HAP-1 (cell line): ENCODE measurements at regions not wholly inside any gene's neighbourhood (a gene's known extent, or its start where the extent isn't known, plus 50 kb on each side); places are given as distances from the start of the nearest gene placed in this dataset.

Experiments used
- DNase-seq, 2 experiments: peaks; one replicate each; pipeline ENCODE4 v3.0.0-alpha.2; 2016 to 2020; ENCODE audit warnings: low spot score in 2 of 2
- H3K27me3 ChIP-seq: fragments of 250-450 bp; sonication (Bioruptor Pico); 2 replicates; pipeline ENCODE4 v1.5.1; 2020; ENCODE audit warnings: low read depth, mild to moderate bottlenecking, moderate library complexity
- H3K36me3 ChIP-seq: fragments of 250-450 bp; sonication (Bioruptor Pico); replicated peaks from 2 replicates; pipeline ENCODE4 v1.5.1; 2020; ENCODE audit warnings: mild to moderate bottlenecking
- H3K4me1 ChIP-seq: fragments of 250-450 bp; sonication (Bioruptor Pico); 2 replicates; pipeline ENCODE4 v1.5.1; 2020; ENCODE audit warnings: mild to moderate bottlenecking
- H3K4me3 ChIP-seq: fragments of 250-450 bp; sonication (Bioruptor Pico); 2 replicates; pipeline ENCODE4 v1.5.1; 2020; ENCODE audit warnings: mild to moderate bottlenecking, moderate library complexity
- H3K9me3 ChIP-seq: fragments of 250-450 bp; sonication (Bioruptor Pico); 2 replicates; pipeline ENCODE4 v1.5.1; 2020; ENCODE audit warnings: mild to moderate bottlenecking, moderate library complexity
- in situ Hi-C: fragments of 300-500 bp; cut with MboI; formaldehyde crosslinking; loops from 3 replicates; pipeline ENCODE4 v1.14.3; 2020; ENCODE audit warnings: low sequenced_read_pairs, inconsistent platforms, mixed read lengths

DNA sequence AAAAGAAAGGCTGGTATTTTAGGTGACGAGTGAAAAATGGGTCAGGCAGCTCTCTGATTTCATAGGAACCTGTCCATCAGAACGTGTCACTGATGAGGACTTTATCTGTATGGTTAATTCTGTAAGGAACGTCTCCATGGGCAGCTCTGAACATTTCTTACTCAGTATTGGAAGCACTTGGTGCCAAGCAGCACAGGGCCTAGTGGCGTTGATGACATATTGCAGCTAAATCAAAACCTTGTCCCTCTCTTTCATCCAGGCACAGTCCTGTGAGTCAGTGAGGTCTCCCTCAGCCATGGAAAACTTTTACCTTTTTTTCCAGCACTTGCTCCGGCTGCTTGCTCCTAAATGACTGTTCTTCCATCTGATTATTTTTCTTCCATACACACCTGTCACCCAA lies 301.9 kb downstream of the DHX15 start:
- DNase-seq = no peak
- Histone ChIP-seq H3K27me3 (0 out of 2 replicates have a peak, but pooled peaks cover 5% of the 10 kb centered on the region), H3K4me3 (no peak overlapping the region), H3K4me1 (no peaks in the 10 kb centered on the region), H3K9me3 (no peaks in the 10 kb centered on the region), H3K36me3 (no peaks in the 10 kb centered on the region)
- in situ Hi-C loops = no loop called here

DNA sequence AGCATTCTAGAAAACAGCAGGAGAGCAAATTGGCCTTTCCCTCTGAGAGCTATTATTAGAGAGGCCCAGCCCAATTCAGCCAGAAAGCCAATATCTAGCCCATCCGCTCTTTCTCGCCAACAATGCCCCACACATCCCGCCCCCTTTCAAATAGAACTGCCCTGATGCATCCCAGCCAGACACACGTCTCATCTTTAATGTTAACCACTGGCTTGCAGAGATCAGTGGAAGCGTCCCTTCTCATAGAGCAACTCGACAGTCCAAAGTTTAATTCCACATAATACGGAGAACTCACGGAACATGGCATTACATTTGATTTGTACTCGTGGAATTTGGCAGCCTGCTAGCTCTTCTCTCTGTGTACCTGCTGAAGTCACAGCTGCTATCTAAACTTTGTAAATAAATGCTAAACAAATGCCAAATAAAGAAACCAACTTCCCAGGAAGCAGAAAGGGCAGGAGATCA lies 304.4 kb downstream of the DHX15 start:
- no peak overlapping the region for H3K4me3 ChIP-seq
- in situ Hi-C loops = no loop called here
- 0 out of 2 replicates have a peak, but pooled peaks cover 5% of the 10 kb centered on the region for H3K27me3 ChIP-seq
- H3K4me1 ChIP-seq = no peaks in the 10 kb centered on the region
- no peaks in the 10 kb centered on the region for H3K9me3 ChIP-seq
- H3K36me3 ChIP-seq = no peaks in the 10 kb centered on the region
- no peak for DNase-seq

DNA sequence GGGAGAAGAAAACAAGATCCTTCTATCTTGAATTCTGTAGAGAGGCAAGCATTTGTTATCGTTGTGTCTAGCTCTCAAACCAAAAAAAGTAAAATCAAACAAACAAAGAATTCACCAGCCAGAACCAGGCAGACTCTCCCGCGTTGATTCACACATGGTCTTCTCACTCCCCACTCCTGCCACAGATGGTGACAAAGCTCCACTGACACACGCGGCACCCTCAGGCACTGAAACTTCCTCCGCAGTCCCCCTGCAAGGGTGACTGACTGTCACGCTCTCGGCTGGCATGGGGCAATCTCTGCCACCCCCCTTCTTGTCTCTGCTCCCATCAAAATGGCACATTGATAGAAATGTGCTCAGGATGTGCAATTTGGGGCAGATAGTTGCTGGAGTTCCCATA lies 304.9 kb downstream of the DHX15 start:
- H3K27me3 ChIP-seq = 0 out of 2 replicates have a peak, but pooled peaks cover 5% of the 10 kb centered on the region
- H3K9me3 ChIP-seq = no peaks in the 10 kb centered on the region
- H3K4me3 ChIP-seq = no peak overlapping the region
- DNase-seq = no peak
- no peaks in the 10 kb centered on the region for H3K36me3 ChIP-seq
- in situ Hi-C loops = no loop called here
- H3K4me1 ChIP-seq = no peaks in the 10 kb centered on the region

DNA sequence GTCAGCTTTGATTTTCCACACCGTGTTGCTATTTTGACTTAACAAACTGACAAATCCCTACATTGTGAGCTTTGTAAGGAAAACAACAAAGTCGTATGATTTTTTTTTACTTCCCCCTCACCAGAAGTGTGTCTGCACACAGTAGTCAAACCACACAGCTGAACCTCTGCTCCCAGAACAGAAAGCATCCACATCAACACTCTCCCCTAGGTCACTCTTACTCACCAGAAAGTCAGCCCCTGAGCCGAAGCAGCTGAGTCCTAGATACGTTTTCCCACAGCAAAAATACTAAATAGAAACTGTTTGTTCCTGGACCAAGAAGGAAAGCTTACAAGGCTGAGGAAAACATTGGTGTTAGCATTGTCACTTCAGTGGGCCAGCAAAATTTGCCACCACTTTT lies 305.7 kb downstream of the DHX15 start:
- in situ Hi-C loops = no loop called here
- Histone ChIP-seq H3K27me3 (0 out of 2 replicates have a peak, but pooled peaks cover 5% of the 10 kb centered on the region), H3K36me3 (no peaks in the 10 kb centered on the region), H3K4me1 (no peaks in the 10 kb centered on the region), H3K4me3 (no peak overlapping the region), H3K9me3 (no peaks in the 10 kb centered on the region)
- DNase-seq = no peak

DNA sequence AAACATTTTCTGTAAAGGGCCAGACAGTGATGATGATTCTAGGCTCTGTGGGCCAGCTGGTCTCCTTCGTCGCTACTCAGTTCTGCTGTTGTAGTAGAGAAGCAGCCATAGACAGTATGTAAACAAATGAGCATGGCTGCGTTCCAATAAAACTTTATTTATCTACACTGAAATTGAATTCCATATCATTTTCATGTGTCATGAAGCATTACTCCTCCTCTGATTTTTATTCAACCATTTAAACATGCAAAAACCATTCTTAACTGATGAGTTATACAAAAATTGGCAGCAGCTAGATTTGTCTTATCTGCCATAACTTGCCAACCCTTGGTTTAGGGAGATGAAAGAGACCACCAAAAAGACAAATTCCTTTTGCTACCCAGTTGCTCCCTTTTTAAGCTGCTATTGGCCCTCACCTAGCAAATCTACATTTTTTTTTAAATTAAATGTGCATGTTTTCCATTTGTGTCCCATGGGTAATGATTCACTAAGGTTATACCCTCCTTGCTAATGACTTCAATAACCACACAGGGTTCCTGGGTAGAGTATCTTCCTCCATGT lies 309.9 kb downstream of the DHX15 start:
- DNase-seq = no peak
- in situ Hi-C loops = no loop called here
- Histone ChIP-seq H3K4me1 (no peaks in the 10 kb centered on the region), H3K9me3 (no peaks in the 10 kb centered on the region), H3K36me3 (no peaks in the 10 kb centered on the region), H3K27me3 (peaks cover 3% of the 10 kb centered on the region; the same call in 1 of the 2 replicates), H3K4me3 (no peak overlapping the region)

DNA sequence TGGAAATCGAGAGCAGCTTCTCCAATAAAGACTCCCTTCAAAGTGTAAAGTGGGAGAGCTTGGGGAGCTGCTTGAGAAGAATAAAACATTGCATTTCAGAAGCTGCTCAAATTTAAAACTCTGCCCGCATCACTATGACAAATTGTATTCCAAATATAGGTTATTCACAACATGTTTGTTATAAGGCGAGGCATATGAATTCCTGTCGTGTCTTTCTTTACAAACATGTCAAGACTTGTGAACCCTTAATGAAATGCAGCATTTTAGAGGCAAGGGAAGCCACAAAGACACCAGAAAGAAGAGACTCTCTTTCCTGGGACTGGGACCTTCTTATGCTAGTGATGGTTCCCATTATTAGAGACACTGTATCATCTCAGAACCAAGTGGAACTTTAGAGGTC lies 311.2 kb downstream of the DHX15 start:
- no peaks in the 10 kb centered on the region for H3K36me3 ChIP-seq
- peaks cover under 1% of the 10 kb centered on the region; the same call in 1 of the 2 replicates for H3K27me3 ChIP-seq
- no peak overlapping the region for H3K4me3 ChIP-seq
- no peaks in the 10 kb centered on the region for H3K4me1 ChIP-seq
- DNase-seq = no peak
- in situ Hi-C loops = no loop called here
- H3K9me3 ChIP-seq = no peaks in the 10 kb centered on the region

DNA sequence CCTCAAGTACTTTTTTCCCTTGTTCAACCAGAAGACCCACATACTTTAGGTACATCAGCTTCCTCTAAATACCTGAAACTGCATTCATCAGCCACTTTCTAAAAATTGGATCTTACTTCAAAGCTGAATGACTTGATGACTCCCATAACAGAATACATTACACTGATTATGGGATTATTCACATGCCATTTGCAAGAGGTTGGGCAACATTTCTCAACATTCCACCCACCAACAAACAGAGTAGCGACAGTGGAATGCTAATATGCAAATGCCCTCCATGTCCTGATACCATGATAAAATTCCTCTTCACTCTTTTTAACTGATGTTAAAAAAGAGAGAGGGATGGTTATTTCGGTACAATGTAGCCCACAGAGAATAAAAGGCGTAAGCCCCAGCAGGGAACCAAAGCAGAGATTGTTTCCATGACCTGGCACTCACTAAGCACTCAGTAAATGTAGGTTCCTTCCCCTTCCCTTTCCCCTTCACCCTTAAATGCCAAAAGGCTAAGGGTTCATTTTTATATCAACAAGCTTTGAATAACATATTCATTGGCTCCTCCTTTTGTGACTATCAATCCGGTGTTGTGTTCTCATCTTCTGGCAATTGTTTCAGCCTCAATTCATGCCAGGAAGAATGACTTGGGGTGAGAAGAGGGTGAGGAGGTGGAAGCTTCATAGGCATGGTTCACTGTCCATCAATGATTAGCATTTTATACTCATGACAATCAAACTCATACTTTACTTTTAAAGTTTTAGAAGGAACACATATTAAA lies 317.2 kb downstream of the DHX15 start:
- no peaks in the 10 kb centered on the region for H3K4me1 ChIP-seq
- no peaks in the 10 kb centered on the region for H3K9me3 ChIP-seq
- no peaks in the 10 kb centered on the region for H3K36me3 ChIP-seq
- DNase-seq = no peak
- H3K27me3 ChIP-seq = peaks cover 2% of the 10 kb centered on the region; the same call in 1 of the 2 replicates
- no peak overlapping the region for H3K4me3 ChIP-seq
- in situ Hi-C loops = no loop called here

DNA sequence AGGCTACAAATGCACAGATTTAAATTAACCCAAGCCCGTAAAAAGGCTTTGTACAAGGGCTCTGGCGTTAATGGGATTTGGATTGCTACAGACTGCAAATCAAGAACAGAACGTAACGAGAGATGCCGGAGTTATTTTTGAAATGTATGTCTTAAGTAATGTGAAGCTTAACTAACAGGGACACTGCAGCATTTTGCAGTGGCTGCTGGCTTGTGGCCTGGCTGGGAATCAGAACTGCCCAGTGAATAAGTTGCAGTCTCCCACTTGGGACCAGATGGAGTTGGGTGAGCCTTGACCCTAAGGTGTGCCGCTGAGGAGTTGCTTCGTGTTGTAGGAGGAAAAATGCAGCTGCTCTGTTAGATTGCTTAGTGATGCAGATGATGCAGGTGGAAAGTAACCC lies 318.4 kb downstream of the DHX15 start:
- in situ Hi-C loops = no loop called here
- no peak overlapping the region for H3K4me3 ChIP-seq
- H3K36me3 ChIP-seq = no peaks in the 10 kb centered on the region
- DNase-seq = no peak
- peaks cover 2% of the 10 kb centered on the region for H3K27me3 ChIP-seq
- H3K4me1 ChIP-seq = no peaks in the 10 kb centered on the region
- H3K9me3 ChIP-seq = no peaks in the 10 kb centered on the region

DNA sequence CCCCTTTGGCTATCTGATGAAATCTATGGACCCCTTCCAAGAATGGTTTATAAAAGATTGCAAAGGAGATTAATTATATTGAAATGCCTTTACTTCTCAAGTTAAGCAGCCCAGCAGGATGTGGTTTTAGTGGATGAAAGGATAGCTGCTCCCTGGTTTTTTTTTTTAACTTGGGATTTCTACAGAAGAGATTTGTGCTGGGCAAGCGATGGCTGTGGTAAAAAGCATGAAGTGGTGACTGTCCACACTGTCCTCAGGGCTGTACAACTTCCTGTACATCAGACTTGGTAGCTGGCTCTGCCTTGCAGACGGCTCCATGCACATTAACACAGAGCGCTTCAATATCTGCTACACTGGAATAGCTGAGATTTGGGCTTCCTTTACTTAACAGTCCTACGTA lies 321.7 kb downstream of the DHX15 start:
- Histone ChIP-seq H3K27me3 (peaks cover 8% of the 10 kb centered on the region), H3K36me3 (no peaks in the 10 kb centered on the region), H3K4me3 (no peak overlapping the region), H3K4me1 (no peaks in the 10 kb centered on the region), H3K9me3 (no peaks in the 10 kb centered on the region)
- in situ Hi-C loops = no loop called here
- no peak for DNase-seq

DNA sequence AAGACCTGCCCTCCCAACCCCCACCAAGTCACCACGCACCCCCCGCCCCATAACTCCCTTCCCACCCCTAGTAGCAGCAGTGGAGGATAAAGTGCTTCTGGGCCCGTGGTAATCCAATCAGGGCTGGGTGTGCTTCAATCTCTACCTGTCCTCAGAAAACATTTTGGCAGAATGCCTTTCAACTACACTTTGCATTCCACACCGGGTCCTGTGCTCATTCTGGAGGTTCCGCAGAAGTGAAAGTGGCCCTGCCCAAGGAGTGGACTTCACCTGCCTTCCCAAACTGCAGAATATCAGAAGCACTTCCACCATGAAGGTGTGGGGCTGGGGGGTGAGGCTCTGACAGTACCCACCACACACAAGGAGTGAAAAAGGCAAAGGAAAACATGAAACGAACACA lies 322.3 kb downstream of the DHX15 start:
- no peak for DNase-seq
- H3K36me3 ChIP-seq = no peaks in the 10 kb centered on the region
- in situ Hi-C loops = no loop called here
- no peaks in the 10 kb centered on the region for H3K9me3 ChIP-seq
- no peaks in the 10 kb centered on the region for H3K4me1 ChIP-seq
- H3K27me3 ChIP-seq = peaks cover 8% of the 10 kb centered on the region
- no peak overlapping the region for H3K4me3 ChIP-seq

DNA sequence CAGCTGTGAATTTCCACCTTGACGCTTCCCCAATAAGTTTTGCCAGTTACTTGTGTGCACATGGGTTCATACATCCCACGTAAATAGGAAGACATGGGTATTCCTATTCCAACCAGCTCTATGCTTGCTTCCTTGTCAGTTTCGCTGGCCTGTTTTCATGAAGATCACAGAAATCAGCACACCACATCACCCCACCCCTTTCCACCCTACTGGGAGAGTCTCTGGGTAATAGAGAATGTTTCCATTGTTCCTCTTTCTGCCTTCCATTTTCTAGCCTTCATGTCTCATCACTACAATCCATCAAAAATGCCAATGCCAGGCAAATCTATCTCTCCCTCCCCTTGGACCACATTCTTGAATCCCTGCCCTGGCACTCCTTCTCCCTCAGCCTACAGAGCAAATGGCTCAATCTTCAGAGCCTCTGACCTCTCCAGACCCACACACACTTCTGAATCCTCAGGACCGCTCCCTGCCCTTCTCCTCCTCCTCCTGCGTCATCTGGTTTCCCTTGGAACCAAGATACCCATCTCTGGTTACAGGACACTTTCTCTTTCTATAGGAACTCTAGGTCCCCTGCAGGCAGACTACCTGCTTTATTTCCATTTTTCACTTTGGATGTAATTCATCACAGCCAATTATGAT lies 323.3 kb downstream of the DHX15 start:
- peaks cover 8% of the 10 kb centered on the region for H3K27me3 ChIP-seq

DNA sequence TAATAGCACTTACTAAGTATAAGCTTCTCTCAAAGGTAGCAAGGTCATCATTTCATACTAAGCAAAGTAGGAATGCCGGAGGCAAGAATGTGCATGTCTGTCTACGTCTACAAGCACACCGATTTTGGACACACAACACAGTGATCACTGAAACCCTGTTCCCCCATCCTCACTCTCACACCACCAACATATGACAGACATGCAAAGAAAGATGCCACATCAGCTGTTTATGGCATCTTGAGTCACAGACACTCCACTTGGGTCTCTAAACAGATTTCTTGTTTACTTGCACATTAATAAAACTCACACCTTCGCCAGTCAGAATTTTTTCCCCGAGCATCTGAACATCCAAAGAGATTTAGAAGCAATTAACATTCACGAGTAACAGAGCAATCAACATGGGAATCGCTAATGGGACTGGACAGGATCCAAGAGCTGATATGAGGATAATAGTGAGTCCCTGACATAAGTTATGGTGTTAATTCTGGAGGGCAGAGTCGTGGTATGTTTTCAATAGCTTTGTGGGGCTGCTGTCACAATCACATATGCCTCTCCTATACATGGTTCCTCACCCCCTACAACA lies 324.1 kb downstream of the DHX15 start:
- DNase-seq = no peak
- H3K4me1 ChIP-seq = no peaks in the 10 kb centered on the region
- in situ Hi-C loops = no loop called here
- H3K4me3 ChIP-seq = no peak overlapping the region
- H3K27me3 ChIP-seq = peaks cover 8% of the 10 kb centered on the region
- H3K36me3 ChIP-seq = no peaks in the 10 kb centered on the region
- H3K9me3 ChIP-seq = no peaks in the 10 kb centered on the region

More for the DNA sequence above, 323.3 kb downstream of the DHX15 start:
- no peaks in the 10 kb centered on the region for H3K36me3 ChIP-seq
- DNase-seq = no peak
- H3K4me1 ChIP-seq = no peaks in the 10 kb centered on the region
- H3K9me3 ChIP-seq = no peaks in the 10 kb centered on the region
- in situ Hi-C loops = no loop called here
- no peak overlapping the region for H3K4me3 ChIP-seq

DNA sequence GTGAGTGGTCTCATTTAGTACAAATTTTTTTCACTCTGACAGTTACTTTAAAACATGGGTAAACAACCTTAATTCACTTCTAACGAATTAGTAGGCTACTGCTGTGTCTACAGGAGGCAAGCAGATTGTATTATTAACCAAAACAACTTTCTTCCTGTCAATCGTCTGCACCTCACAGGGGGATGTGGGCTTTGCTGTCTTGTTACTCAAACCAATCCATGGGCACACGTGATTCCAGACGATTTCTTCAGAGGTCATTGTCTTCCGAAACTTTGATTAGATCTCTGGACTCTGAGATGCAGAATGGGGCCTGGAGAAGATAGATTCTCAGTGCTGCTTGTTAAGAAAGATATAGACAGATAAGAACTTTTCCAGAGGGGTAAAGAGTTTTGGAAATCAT lies 327.8 kb downstream of the DHX15 start:
- Histone ChIP-seq H3K9me3 (no peaks in the 10 kb centered on the region), H3K4me1 (no peaks in the 10 kb centered on the region), H3K27me3 (peaks cover 6% of the 10 kb centered on the region), H3K4me3 (no peak overlapping the region), H3K36me3 (no peaks in the 10 kb centered on the region)
- DNase-seq = no peak
- in situ Hi-C loops = no loop called here

DNA sequence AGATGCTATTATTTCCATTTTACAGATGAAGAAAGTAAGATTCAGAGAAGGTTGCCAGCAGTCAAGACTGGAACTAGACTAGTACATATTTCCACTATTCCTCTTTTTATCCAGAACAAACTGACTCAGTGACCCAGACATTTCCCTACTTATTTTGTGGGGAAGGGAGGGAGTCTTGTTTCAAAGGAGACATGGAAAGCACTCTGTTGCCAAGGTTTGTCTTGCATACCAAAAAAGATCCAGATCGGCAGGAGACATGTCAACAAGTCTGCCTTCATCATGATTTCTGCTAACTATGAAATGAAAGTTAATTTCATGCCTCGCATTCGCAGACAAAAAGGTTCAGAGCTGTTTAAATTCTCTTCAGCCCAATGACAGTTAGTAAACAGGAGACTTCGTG lies 328.3 kb downstream of the DHX15 start:
- DNase-seq = no peak
- in situ Hi-C loops = no loop called here
- Histone ChIP-seq H3K4me1 (no peaks in the 10 kb centered on the region), H3K36me3 (no peaks in the 10 kb centered on the region), H3K4me3 (no peak overlapping the region), H3K9me3 (no peaks in the 10 kb centered on the region), H3K27me3 (peaks cover 6% of the 10 kb centered on the region)
